ENCODE measurements at regions not wholly inside any gene's neighbourhood (a gene's known extent, or its start where the extent isn't known, plus 50 kb on each side); places are given as distances from the start of the nearest gene placed in this dataset.

GRCh38 chr6:98590997-98591396 is 243.4 kb upstream of the POU3F2 start:
- intact Hi-C loops (cut with micrococcal nuclease; ENCODE audit: unreplicated experiment), result no loop called here
- Histone ChIP-seq H3K4me1 (ENCODE audit: control insufficient read depth, insufficient read depth, low read length) (no peaks in the 10 kb centered on the region), H3K79me2 (ENCODE audit: control insufficient read depth, insufficient read depth, low read length) (no peaks in the 10 kb centered on the region), H3K9ac (ENCODE audit: control insufficient read depth, insufficient read depth, low read length) (no peak overlapping the region), H3K9me3 (replicated peaks; ENCODE audit: control insufficient read depth, insufficient read depth, low read length) (no peaks in the 10 kb centered on the region), H3K4me2 (ENCODE audit: control insufficient read depth, insufficient read depth) (no peak overlapping the region), H4K20me1 (ENCODE audit: control insufficient read depth, insufficient read depth) (no peaks in the 10 kb centered on the region), H3K36me3 (ENCODE audit: control insufficient read depth in 2 of 2, insufficient read depth in 2 of 2, low read length in 1 of 2) (no peaks in the 10 kb centered on the region), H3K27me3 (replicated peaks in 1 of 2; ENCODE audit: control insufficient read depth in 2 of 2, insufficient read depth in 2 of 2, low read length in 1 of 2) (no peaks in the 10 kb centered on the region), H3K4me3 (no peak overlapping the region), H3K27ac (ENCODE audit: control insufficient read depth, insufficient read depth) (no peak overlapping the region), H2AFZ (ENCODE audit: control insufficient read depth, low read depth, low read length) (no peak overlapping the region)
- 2% methylated on average over 2 of the region's 2 CpGs for WGBS (ENCODE audit: insufficient coverage, insufficient replicate concordance, low lambda C conversion rate, missing lambda C conversion rate)
- ChIA-PET POLR2A (no interaction called here), SMC1A (ENCODE audit: uncharacterized antibody, unreplicated experiment) (interaction anchor here (1.3 kb wide), 1 partner anchor 22 kb away, joined by 3 read pairs; no protein-coding TSS in a partner anchor), RAD21 (ENCODE audit: unreplicated experiment) (no interaction called here), CTCF (no interaction called here)
- in situ Hi-C loops (cut with MboI), result no loop called here
- TF ChIP-seq BMI1 (IDR thresholded peaks at IDR 0.05; ENCODE audit: borderline replicate concordance) (no peak), BCLAF1 (IDR thresholded peaks at IDR 0.05) (no peak), POLR2A (IDR thresholded peaks at IDR 0.05; ENCODE audit: low read depth, low read length) (no peak), E2F8 (IDR thresholded peaks at IDR 0.05; ENCODE audit: low read depth, partially characterized antibody) (no peak), ATF3 (IDR thresholded peaks at IDR 0.05; ENCODE audit: borderline replicate concordance, extremely low read depth, low read depth, low read length) (no peak), IRF5 (IDR thresholded peaks at IDR 0.05; ENCODE audit: borderline replicate concordance) (no peak), SMARCA5 (IDR thresholded peaks at IDR 0.05) (no peak)
- DNase-seq (ENCODE audit: low read depth, low spot score) (no peak), ATAC-seq (no peak), FAIRE-seq (no peak)
- BruUV-seq (replicated peaks), result no TSS peak

Data from GM12878 (cell line).